Osteocyte (in vitro differentiated cells): ENCODE measurements at regions not wholly inside any gene's neighbourhood (a gene's known extent, or its start where the extent isn't known, plus 50 kb on each side); places are given as distances from the start of the nearest gene placed in this dataset.

Experiments
- DNase-seq: peaks from one replicate; pipeline ENCODE4 v3.0.0; 2021; ENCODE audit warnings: mixed read lengths; ENCODE audit not compliant: unreplicated experiment; ENCODE audit errors: extremely low spot score
- H3K27ac Mint-ChIP-seq: one replicate; pipeline ENCODE4 v1.8.0; 2021; ENCODE audit warnings: mild to moderate bottlenecking, mixed read lengths; ENCODE audit not compliant: unreplicated experiment
- H3K27me3 Mint-ChIP-seq: one replicate; pipeline ENCODE4 v1.8.0; 2021; ENCODE audit warnings: mixed read lengths; ENCODE audit not compliant: unreplicated experiment
- H3K36me3 Mint-ChIP-seq: one replicate; pipeline ENCODE4 v1.8.0; 2021; ENCODE audit warnings: mixed read lengths; ENCODE audit not compliant: unreplicated experiment
- H3K4me1 Mint-ChIP-seq: one replicate; pipeline ENCODE4 v1.8.0; 2021; ENCODE audit warnings: mixed read lengths; ENCODE audit not compliant: unreplicated experiment
- H3K4me3 Mint-ChIP-seq: one replicate; pipeline ENCODE4 v1.8.0; 2021; ENCODE audit warnings: mild to moderate bottlenecking, moderate library complexity, mixed read lengths; ENCODE audit not compliant: unreplicated experiment
- H3K9me3 Mint-ChIP-seq: one replicate; pipeline ENCODE4 v1.8.0; 2021; ENCODE audit warnings: mixed read lengths; ENCODE audit not compliant: unreplicated experiment
- TF ChIP-seq, protein P1 (sequence below): fragments of 200-600 bp; sonication (generic); IDR thresholded peaks from 2 replicates; pipeline ENCODE4 v1.5.0; 2021; ENCODE audit warnings: antibody characterized with exemption, mild to moderate bottlenecking, moderate library complexity

DNA sequence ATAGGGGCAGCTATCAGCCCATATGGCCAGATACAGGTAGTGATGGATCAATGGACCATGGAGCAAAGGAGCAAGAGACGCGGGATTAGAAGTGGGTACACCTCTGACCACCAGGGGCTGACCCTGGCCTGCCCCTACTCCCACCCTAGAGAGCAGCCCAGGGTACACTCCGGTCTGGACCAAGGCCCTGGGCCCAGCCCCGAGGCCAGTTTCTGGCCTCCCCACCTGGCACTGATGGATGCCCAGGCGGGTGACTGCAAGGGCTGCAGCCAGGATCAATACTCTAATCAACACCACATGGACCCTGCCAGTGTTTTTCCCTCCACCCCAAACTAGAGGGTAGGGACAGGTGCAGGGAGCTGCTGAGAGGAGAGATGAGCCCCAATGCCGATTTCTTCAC is 74.1 kb upstream of the NECTIN1 start:
- Mint-ChIP-seq H3K27ac (no peak overlapping the region), H3K9me3 (no peaks in the 10 kb centered on the region), H3K27me3 (peaks cover 25% of the 10 kb centered on the region), H3K36me3 (no peaks in the 10 kb centered on the region), H3K4me3 (no peak overlapping the region), H3K4me1 (no peaks in the 10 kb centered on the region)
- TF ChIP-seq, protein P1, sequence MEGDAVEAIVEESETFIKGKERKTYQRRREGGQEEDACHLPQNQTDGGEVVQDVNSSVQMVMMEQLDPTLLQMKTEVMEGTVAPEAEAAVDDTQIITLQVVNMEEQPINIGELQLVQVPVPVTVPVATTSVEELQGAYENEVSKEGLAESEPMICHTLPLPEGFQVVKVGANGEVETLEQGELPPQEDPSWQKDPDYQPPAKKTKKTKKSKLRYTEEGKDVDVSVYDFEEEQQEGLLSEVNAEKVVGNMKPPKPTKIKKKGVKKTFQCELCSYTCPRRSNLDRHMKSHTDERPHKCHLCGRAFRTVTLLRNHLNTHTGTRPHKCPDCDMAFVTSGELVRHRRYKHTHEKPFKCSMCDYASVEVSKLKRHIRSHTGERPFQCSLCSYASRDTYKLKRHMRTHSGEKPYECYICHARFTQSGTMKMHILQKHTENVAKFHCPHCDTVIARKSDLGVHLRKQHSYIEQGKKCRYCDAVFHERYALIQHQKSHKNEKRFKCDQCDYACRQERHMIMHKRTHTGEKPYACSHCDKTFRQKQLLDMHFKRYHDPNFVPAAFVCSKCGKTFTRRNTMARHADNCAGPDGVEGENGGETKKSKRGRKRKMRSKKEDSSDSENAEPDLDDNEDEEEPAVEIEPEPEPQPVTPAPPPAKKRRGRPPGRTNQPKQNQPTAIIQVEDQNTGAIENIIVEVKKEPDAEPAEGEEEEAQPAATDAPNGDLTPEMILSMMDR = no peak
- DNase-seq = no peak

DNA sequence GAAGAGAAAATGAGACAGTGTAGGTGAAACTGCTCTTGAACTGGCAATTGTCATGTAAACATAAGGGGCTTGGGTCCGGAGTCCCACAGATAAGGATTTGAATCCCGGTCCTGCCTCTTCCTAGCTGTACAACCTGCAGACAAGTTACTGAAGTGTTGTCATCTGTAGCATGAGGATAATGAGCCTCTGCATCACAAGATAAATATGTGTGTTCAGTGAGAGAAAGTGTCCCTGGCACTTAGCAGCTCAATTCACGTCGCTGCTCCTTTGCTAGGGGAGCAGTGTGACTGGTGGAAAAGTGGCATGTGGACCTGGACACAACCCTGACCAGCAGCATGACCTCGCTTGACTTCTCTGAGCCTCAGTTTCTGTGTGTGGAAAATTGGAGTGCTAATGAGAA is 73.7 kb upstream of the NECTIN1 start:
- no peaks in the 10 kb centered on the region for H3K36me3 Mint-ChIP-seq
- H3K9me3 Mint-ChIP-seq = no peaks in the 10 kb centered on the region
- H3K27ac Mint-ChIP-seq = no peak overlapping the region
- peaks cover 26% of the 10 kb centered on the region for H3K27me3 Mint-ChIP-seq
- TF ChIP-seq, protein P1 = no peak
- no peaks in the 10 kb centered on the region for H3K4me1 Mint-ChIP-seq
- H3K4me3 Mint-ChIP-seq = no peak overlapping the region
- no peak for DNase-seq

DNA sequence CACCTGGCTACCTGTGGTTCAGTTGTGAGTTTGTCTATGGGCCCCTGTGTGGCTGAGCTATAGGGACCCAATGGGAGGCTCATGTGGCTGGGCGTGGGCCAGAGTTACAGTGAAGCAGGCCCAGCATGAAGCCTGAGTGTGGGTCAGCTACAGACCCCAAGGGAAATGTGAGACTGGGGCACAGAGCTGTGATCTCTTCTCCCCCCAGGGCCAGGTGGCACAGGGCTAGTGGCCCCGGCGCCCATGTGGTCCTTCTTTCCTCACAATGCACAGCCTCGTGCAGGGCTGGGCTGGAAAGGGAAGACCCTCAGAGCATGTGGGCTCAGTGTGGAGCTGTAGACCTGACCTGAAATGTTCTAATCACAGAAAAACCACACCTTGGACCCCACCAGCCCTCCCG is 71.6 kb upstream of the NECTIN1 start:
- H3K27me3 Mint-ChIP-seq = peaks cover 34% of the 10 kb centered on the region
- no peaks in the 10 kb centered on the region for H3K9me3 Mint-ChIP-seq
- no peak overlapping the region for H3K27ac Mint-ChIP-seq
- no peaks in the 10 kb centered on the region for H3K4me1 Mint-ChIP-seq
- no peaks in the 10 kb centered on the region for H3K36me3 Mint-ChIP-seq
- no peak overlapping the region for H3K4me3 Mint-ChIP-seq
- no peak for DNase-seq
- TF ChIP-seq, protein P1 = no peak

DNA sequence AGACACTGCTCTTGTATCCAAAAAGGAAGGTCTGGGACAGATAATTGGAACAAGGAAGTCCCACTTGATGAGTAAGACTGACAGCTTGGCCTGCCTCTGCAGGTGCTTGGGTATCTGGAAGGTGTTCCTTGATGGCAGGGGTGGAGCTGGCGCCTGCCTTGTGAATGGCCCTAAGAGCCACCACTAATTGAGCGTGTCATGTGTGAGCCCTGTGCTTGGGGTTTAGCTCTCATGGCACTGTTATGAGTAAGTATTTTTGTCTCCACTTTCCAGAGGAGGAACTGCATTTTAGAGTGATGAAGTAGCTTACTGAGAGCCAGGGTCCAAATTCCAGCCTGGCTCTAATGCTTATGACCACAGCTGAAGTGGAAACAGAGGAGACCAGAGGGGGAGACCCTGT is 71.2 kb upstream of the NECTIN1 start:
- Mint-ChIP-seq H3K27me3 (peaks cover 37% of the 10 kb centered on the region), H3K4me1 (peaks cover 3% of the 10 kb centered on the region), H3K27ac (no peak overlapping the region), H3K36me3 (no peaks in the 10 kb centered on the region), H3K4me3 (no peak overlapping the region), H3K9me3 (no peaks in the 10 kb centered on the region)
- no peak for DNase-seq
- TF ChIP-seq, protein P1 = no peak

DNA sequence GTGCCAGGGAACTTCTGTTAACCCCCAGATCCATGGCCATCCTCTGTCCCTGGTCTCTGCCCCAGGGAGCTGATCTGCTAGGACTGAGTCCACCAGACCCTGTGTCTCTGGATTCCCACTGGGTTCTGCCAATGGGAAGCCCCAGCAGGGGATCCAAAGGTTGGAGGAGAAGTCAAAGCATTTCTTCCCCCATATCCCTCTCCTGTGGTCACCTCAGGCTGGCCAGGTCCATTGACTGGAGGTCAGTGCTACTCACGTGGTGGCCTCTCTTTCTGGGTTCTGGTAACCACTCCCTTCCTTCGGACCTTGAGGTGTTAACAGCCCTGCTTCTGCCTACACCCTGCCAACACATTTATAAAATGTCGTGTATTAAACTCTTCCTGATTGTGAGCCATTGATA is 69.7 kb upstream of the NECTIN1 start:
- H3K27me3 Mint-ChIP-seq = peaks cover 38% of the 10 kb centered on the region
- peaks cover 3% of the 10 kb centered on the region for H3K4me1 Mint-ChIP-seq
- H3K27ac Mint-ChIP-seq = no peak overlapping the region
- TF ChIP-seq, protein P1 = no peak
- no peaks in the 10 kb centered on the region for H3K9me3 Mint-ChIP-seq
- H3K4me3 Mint-ChIP-seq = no peak overlapping the region
- no peaks in the 10 kb centered on the region for H3K36me3 Mint-ChIP-seq
- DNase-seq = no peak
